HEK293 (cell line): ENCODE measurements at regions not wholly inside any gene's neighbourhood (a gene's known extent, or its start where the extent isn't known, plus 50 kb on each side); places are given as distances from the start of the nearest gene placed in this dataset.

Source experiments
- CTCF ChIA-PET: fragments of 350-600 bp; formaldehyde crosslinking; extraction: SDS; loops from one replicate; lab custom pipeline; 2021; ENCODE audit warnings: antibody characterized with exemption; lab: Yijun Ruan, JAX
- POLR2A ChIA-PET: fragments of 300-600 bp; formaldehyde crosslinking; extraction: SDS; loops from one replicate; lab custom pipeline; 2020; ENCODE audit warnings: antibody characterized with exemption, inconsistent platforms; lab: Yijun Ruan, JAX
- H3K27ac ChIP-seq: fragments of 200-500 bp; sonication (Bioruptor generic); 2 replicates; pipeline ENCODE4 v1.5.1; 2014; ENCODE audit warnings: low read depth, low read length, control low read depth, inconsistent platforms; ENCODE audit errors: extremely low read depth
- H3K36me3 ChIP-seq, 2 experiments: fragments of 200-500 bp in 1 of 2; sonication (Bioruptor generic) in 1 of 2; 1 replicate in 1 of 2; 2 replicates in 1 of 2; pipeline ENCODE4 v1.5.1; 2014 to 2017; ENCODE audit warnings: inconsistent platforms in 2 of 2, low read length in 2 of 2; ENCODE audit not compliant: control insufficient read depth in 2 of 2, insufficient read depth in 1 of 2
- H3K4me1 ChIP-seq: fragments of 200-500 bp; sonication (Bioruptor generic); 2 replicates; pipeline ENCODE4 v1.5.1; 2014; ENCODE audit warnings: mild to moderate bottlenecking, low read length, inconsistent platforms; ENCODE audit not compliant: control insufficient read depth, insufficient read depth
- H3K4me3 ChIP-seq: 2 replicates; pipeline ENCODE4 v1.5.1; 2011; ENCODE audit warnings: low read depth, mild to moderate bottlenecking, control low read depth, low read length, moderate library complexity
- H3K9me3 ChIP-seq: fragments of 200-500 bp; sonication (Bioruptor generic); 2 replicates; pipeline ENCODE4 v1.5.1; 2014; ENCODE audit warnings: low read depth, low read length, inconsistent platforms; ENCODE audit not compliant: control insufficient read depth, insufficient read depth
- PRDM1 ChIP-seq: fragments of 450-650 bp; formaldehyde crosslinking; IDR thresholded peaks from 2 replicates; pipeline ENCODE4; 2016; ENCODE audit warnings: missing biosample characterization, missing genetic modification characterization
- RBAK ChIP-seq: fragments of 450-650 bp; formaldehyde crosslinking; IDR thresholded peaks from 2 replicates; pipeline ENCODE4 v1.5.1; 2016; ENCODE audit warnings: missing biosample characterization, missing genetic modification characterization
- SP3 ChIP-seq: fragments of 450-650 bp; formaldehyde crosslinking; IDR thresholded peaks from 2 replicates; pipeline ENCODE4 v1.5.1; 2016; ENCODE audit warnings: missing biosample characterization, missing genetic modification characterization
- TCF7L2 ChIP-seq: IDR thresholded peaks from 2 replicates; pipeline ENCODE4 v1.6.1; 2011; ENCODE audit warnings: low read depth, mild to moderate bottlenecking, inconsistent platforms, low read length, moderate library complexity, borderline replicate concordance
- ZFP3 ChIP-seq: fragments of 450-650 bp; formaldehyde crosslinking; IDR thresholded peaks from 2 replicates; pipeline ENCODE4 v1.5.1; 2016; ENCODE audit warnings: low read depth, missing biosample characterization, missing genetic modification characterization
- ZNF133 ChIP-seq: fragments of 450-650 bp; formaldehyde crosslinking; IDR thresholded peaks from 2 replicates; pipeline ENCODE4 v1.5.1; 2016; ENCODE audit warnings: missing biosample characterization, missing genetic modification characterization
- ZNF138 ChIP-seq: fragments of 450-650 bp; formaldehyde crosslinking; IDR thresholded peaks from 2 replicates; pipeline ENCODE4 v1.5.1; 2016; ENCODE audit warnings: missing biosample characterization, missing genetic modification characterization, borderline replicate concordance
- ZNF169 ChIP-seq: fragments of 450-650 bp; formaldehyde crosslinking; IDR thresholded peaks from 2 replicates; pipeline ENCODE4 v1.5.1; 2016; ENCODE audit warnings: missing biosample characterization, missing genetic modification characterization
- ZNF24 ChIP-seq: fragments of 450-650 bp; formaldehyde crosslinking; IDR thresholded peaks from 2 replicates; pipeline ENCODE4 v1.5.1; 2016; ENCODE audit warnings: missing biosample characterization, missing genetic modification characterization
- ZNF302 ChIP-seq: fragments of 450-650 bp; formaldehyde crosslinking; IDR thresholded peaks from 2 replicates; pipeline ENCODE4 v1.5.1; 2016; ENCODE audit warnings: missing biosample characterization, missing genetic modification characterization, low read depth
- ZNF362 ChIP-seq: fragments of 450-650 bp; formaldehyde crosslinking; IDR thresholded peaks from 2 replicates; pipeline ENCODE4 v1.5.1; 2016; ENCODE audit warnings: missing biosample characterization, missing genetic modification characterization
- ZNF391 ChIP-seq: fragments of 450-650 bp; formaldehyde crosslinking; IDR thresholded peaks from 2 replicates; pipeline ENCODE4 v1.5.1; 2016; ENCODE audit warnings: low read depth, missing biosample characterization, missing genetic modification characterization, borderline replicate concordance
- ZNF501 ChIP-seq: fragments of 450-650 bp; formaldehyde crosslinking; IDR thresholded peaks from 2 replicates; pipeline ENCODE4 v1.5.1; 2016; ENCODE audit warnings: missing biosample characterization, missing genetic modification characterization
- ZNF544 ChIP-seq: fragments of 450-650 bp; formaldehyde crosslinking; IDR thresholded peaks from 2 replicates; pipeline ENCODE4 v1.5.0; 2017; ENCODE audit warnings: missing biosample characterization, missing genetic modification characterization
- ZNF560 ChIP-seq: fragments of 450-650 bp; formaldehyde crosslinking; IDR thresholded peaks from 2 replicates; pipeline ENCODE4 v1.5.1; 2017; ENCODE audit warnings: missing biosample characterization, missing genetic modification characterization, borderline replicate concordance
- ZNF561 ChIP-seq: fragments of 450-650 bp; IDR thresholded peaks from 2 replicates; pipeline ENCODE4 v1.5.1; 2018; ENCODE audit warnings: missing biosample characterization, missing genetic modification characterization, borderline replicate concordance
- ZNF571 ChIP-seq: fragments of 450-650 bp; formaldehyde crosslinking; IDR thresholded peaks from 2 replicates; pipeline ENCODE4 v1.5.0; 2017; ENCODE audit warnings: missing biosample characterization, missing genetic modification characterization
- ZNF621 ChIP-seq: fragments of 450-650 bp; formaldehyde crosslinking; IDR thresholded peaks from 2 replicates; pipeline ENCODE4 v1.5.1; 2017; ENCODE audit warnings: missing biosample characterization, missing genetic modification characterization
- ZNF654 ChIP-seq: fragments of 450-650 bp; formaldehyde crosslinking; IDR thresholded peaks from 2 replicates; pipeline ENCODE4 v1.5.1; 2016; ENCODE audit warnings: low read depth, missing biosample characterization, missing genetic modification characterization
- ZSCAN16 ChIP-seq: fragments of 450-650 bp; formaldehyde crosslinking; IDR thresholded peaks from 2 replicates; pipeline ENCODE4 v1.5.1; 2016; ENCODE audit warnings: missing biosample characterization, missing genetic modification characterization
- ZXDB ChIP-seq: fragments of 450-650 bp; formaldehyde crosslinking; IDR thresholded peaks from 2 replicates; pipeline ENCODE4 v1.5.1; 2016; ENCODE audit warnings: missing biosample characterization, missing genetic modification characterization
- TF ChIP-seq, protein P1 (sequence below): fragments of 450-650 bp; formaldehyde crosslinking; conservative IDR thresholded peaks from 2 replicates; pipeline ENCODE4 v1.5.1; 2016; ENCODE audit warnings: low read depth, missing biosample characterization, missing genetic modification characterization
- TF ChIP-seq, protein P2 (sequence below): fragments of 450-650 bp; formaldehyde crosslinking; IDR thresholded peaks from 2 replicates; pipeline ENCODE4 v1.5.1; 2016; ENCODE audit warnings: missing biosample characterization, missing genetic modification characterization

GRCh38 chr3:145754605-145755289, 406.2 kb downstream of the PLOD2 start:
- H3K27ac ChIP-seq = no peak overlapping the region

DNA sequence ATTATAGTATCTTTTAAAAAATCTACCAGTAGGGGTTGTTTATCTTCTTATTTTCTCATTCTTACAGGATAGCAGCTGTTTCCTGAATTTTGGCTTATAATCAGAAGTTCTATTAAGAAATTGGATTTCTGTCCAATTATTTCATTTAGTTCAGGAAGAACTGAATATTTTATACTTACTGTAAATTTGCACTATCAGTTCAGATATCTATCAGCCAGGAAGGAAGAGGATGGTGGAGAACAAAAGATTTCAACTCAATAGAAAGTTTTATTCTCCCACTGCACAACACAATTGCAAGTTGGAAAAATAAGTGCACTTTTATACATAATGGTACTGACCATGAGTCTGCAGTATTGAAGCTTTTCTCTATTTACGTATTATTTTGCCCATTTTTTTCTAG, 400.9 kb downstream of the PLOD2 start:
- POLR2A ChIA-PET = no interaction called here
- H3K9me3 ChIP-seq = no peaks in the 10 kb centered on the region
- TF ChIP-seq ZFP3 (tag by site-specific recombination) (no peak), ZNF169 (tag by site-specific recombination) (no peak), ZNF621 (tag by site-specific recombination) (no peak), PRDM1 (no peak), ZNF362 (tag by site-specific recombination) (no peak), ZNF560 (tag by site-specific recombination) (no peak), ZNF133 (tag by site-specific recombination) (no peak), ZNF561 (no peak), ZNF302 (no peak), SP3 (tag by site-specific recombination) (no peak)
- TF ChIP-seq, protein P1, sequence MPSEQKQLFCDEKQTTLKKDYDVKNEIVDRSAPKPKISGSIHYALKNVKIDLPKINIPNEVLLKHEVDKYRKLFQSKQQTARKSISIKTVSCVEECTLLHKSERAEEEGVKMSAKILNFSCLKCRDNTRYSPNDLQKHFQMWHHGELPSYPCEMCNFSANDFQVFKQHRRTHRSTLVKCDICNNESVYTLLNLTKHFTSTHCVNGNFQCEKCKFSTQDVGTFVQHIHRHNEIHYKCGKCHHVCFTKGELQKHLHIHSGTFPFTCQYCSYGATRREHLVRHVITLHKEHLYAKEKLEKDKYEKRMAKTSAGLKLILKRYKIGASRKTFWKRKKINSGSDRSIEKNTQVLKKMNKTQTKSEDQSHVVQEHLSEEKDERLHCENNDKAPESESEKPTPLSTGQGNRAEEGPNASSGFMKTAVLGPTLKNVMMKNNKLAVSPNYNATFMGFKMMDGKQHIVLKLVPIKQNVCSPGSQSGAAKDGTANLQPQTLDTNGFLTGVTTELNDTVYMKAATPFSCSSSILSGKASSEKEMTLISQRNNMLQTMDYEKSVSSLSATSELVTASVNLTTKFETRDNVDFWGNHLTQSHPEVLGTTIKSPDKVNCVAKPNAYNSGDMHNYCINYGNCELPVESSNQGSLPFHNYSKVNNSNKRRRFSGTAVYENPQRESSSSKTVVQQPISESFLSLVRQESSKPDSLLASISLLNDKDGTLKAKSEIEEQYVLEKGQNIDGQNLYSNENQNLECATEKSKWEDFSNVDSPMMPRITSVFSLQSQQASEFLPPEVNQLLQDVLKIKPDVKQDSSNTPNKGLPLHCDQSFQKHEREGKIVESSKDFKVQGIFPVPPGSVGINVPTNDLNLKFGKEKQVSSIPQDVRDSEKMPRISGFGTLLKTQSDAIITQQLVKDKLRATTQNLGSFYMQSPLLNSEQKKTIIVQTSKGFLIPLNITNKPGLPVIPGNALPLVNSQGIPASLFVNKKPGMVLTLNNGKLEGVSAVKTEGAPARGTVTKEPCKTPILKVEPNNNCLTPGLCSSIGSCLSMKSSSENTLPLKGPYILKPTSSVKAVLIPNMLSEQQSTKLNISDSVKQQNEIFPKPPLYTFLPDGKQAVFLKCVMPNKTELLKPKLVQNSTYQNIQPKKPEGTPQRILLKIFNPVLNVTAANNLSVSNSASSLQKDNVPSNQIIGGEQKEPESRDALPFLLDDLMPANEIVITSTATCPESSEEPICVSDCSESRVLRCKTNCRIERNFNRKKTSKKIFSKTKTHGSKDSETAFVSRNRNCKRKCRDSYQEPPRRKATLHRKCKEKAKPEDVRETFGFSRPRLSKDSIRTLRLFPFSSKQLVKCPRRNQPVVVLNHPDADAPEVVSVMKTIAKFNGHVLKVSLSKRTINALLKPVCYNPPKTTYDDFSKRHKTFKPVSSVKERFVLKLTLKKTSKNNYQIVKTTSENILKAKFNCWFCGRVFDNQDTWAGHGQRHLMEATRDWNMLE = no peak
- TF ChIP-seq, all 188 proteins: peak for 0
- H3K4me1 ChIP-seq = no peaks in the 10 kb centered on the region
- H3K27ac ChIP-seq = no peak overlapping the region
- CTCF ChIA-PET = no interaction called here
- H3K4me3 ChIP-seq = no peak overlapping the region
- no peaks in the 10 kb centered on the region for H3K36me3 ChIP-seq

More at GRCh38 chr3:145754605-145755289, 406.2 kb downstream of the PLOD2 start:
- Histone ChIP-seq H3K9me3 (no peaks in the 10 kb centered on the region), H3K4me3 (no peak overlapping the region), H3K4me1 (no peaks in the 10 kb centered on the region), H3K36me3 (no peaks in the 10 kb centered on the region)
- ChIA-PET POLR2A (no interaction called here), CTCF (interaction anchor here (0.5 to 0.6 kb wide), 2 partner anchors 11 to 85 kb away, joined by 4 read pairs; no protein-coding TSS in a partner anchor)
- TF ChIP-seq, protein P2, sequence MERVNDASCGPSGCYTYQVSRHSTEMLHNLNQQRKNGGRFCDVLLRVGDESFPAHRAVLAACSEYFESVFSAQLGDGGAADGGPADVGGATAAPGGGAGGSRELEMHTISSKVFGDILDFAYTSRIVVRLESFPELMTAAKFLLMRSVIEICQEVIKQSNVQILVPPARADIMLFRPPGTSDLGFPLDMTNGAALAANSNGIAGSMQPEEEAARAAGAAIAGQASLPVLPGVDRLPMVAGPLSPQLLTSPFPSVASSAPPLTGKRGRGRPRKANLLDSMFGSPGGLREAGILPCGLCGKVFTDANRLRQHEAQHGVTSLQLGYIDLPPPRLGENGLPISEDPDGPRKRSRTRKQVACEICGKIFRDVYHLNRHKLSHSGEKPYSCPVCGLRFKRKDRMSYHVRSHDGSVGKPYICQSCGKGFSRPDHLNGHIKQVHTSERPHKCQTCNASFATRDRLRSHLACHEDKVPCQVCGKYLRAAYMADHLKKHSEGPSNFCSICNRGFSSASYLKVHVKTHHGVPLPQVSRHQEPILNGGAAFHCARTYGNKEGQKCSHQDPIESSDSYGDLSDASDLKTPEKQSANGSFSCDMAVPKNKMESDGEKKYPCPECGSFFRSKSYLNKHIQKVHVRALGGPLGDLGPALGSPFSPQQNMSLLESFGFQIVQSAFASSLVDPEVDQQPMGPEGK (tag by site-specific recombination) = no peak
- TF ChIP-seq ZNF571 (tag by site-specific recombination) = no peak
- no peak for TF ChIP-seq TCF7L2
- no peak for TF ChIP-seq ZNF302
- no peak for TF ChIP-seq ZNF544 (tag by site-specific recombination)
- TF ChIP-seq ZSCAN16 (tag by site-specific recombination) = no peak
- no peak for TF ChIP-seq ZNF654
- no peak for TF ChIP-seq ZNF133 (tag by site-specific recombination)
- TF ChIP-seq ZFP3 (tag by site-specific recombination) = no peak
- no peak for TF ChIP-seq ZNF24 (tag by site-specific recombination)
- no peak for TF ChIP-seq ZXDB (tag by site-specific recombination)
- TF ChIP-seq ZNF391 (tag by site-specific recombination) = no peak
- no peak for TF ChIP-seq ZNF138 (tag by site-specific recombination)
- TF ChIP-seq RBAK (tag by site-specific recombination) = no peak
- no peak for TF ChIP-seq ZNF501
